ENCODE measurements at regions not wholly inside any gene's neighbourhood (a gene's known extent, or its start where the extent isn't known, plus 50 kb on each side); places are given as distances from the start of the nearest gene placed in this dataset.

- TF ChIP-seq POLR2A (IDR thresholded peaks at IDR 0.05; ENCODE audit: low read depth, low read length) (no peak), POLR2AphosphoS5 (IDR thresholded peaks at IDR 0.05; ENCODE audit: low read depth, low read length) (no peak)
These were observed 124.5 kb downstream of the KCNK1 start for GRCh38 chr1:233738396-233738795.

Measured in GM12892 (cell line).